HG03469 (cell line): ENCODE measurements at regions not wholly inside any gene's neighbourhood (a gene's known extent, or its start where the extent isn't known, plus 50 kb on each side); places are given as distances from the start of the nearest gene placed in this dataset.
"Not testable (repeated sequence)": the region's sequence is repeated elsewhere in the genome, so short reads cannot be mapped to it uniquely, and the experiment has no call there.

Experiments
- ATAC-seq: cut with Tn5 transposase; IDR thresholded peaks from one replicate; pipeline ENCODE4 v1.9.1; 2021; ENCODE audit warnings: mild to moderate bottlenecking, moderate library complexity, moderate number of reproducible peaks; ENCODE audit not compliant: unreplicated experiment

GRCh38 chr12:44457465-44457864 lies 418.6 kb downstream of the NELL2 start:
- no peak for ATAC-seq

GRCh38 chr12:44454959-44455358 lies 421.2 kb downstream of the NELL2 start:
- ATAC-seq: not testable (repeated sequence)

GRCh38 chr12:44446181-44446580 lies 429.9 kb downstream of the NELL2 start:
- ATAC-seq: no peak

- peak; percentile 72 for ATAC-seq
Measured at GRCh38 chr12:44441155-44441554, 435.0 kb downstream of the NELL2 start.
